ENCODE measurements at regions not wholly inside any gene's neighbourhood (a gene's known extent, or its start where the extent isn't known, plus 50 kb on each side); places are given as distances from the start of the nearest gene placed in this dataset.

DNA sequence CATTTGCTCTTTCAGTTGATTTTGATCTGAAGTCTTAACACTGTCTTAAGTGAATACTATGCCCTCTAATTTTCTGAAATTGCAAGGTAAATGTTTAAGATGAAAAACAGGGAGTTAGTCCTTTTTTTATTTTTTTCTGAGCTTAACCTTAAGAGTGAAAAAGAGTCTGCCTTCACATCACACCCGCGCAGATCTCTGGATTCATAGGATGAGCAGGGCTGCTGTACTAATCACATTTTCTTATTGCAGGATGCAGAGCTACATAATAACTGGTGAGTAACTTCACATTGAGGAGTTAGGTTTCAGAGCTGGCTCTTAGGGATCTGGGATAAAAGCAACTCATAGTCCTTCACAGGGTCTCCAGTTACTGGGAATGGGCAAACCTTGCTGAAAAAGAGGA is 188.7 kb upstream of the ATP1B1 start:
- no peak for DNase-seq (ENCODE audit: low read depth in 2 of 2)

DNA sequence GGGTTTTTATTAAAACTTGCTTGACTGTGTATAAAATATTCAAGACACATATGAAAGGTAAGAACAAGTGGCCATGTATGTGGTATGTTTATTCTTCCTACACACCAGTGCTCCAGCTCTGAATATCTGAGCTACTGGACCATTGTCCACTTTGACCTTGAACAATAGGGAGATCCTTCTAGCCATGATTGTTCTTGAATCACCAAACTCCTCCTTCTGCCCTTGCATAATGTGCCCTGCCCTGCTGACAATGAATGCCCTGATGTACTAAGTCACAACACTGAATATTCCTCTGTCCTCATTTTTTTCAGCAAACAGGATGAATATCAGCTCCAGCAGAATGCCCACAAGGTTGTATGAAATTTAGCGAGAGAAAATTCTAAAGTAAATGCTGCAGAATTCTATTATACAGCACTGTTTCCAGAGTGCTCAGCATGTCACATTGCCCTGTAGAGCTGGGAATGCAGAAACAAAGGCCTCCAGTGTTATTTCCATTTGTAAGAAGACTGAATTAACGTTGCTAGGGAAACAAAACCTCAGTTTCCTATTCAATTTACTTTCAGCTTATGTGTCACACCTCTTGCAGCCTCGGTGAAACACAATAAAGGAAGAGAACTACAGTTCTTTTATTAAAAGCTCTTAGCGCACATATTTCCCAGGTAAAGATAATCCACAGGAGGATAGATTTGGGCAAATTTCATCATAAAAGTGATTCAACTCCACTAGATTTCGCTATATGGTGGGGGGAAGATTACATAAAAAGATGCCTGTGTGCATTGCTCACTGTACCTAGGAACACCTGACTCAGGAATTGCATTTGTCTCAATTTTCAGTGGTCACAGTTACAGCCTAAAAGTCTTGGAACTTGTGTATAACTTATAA is 187.4 kb upstream of the ATP1B1 start:
- no peak for DNase-seq (ENCODE audit: low read depth in 2 of 2)

DNA sequence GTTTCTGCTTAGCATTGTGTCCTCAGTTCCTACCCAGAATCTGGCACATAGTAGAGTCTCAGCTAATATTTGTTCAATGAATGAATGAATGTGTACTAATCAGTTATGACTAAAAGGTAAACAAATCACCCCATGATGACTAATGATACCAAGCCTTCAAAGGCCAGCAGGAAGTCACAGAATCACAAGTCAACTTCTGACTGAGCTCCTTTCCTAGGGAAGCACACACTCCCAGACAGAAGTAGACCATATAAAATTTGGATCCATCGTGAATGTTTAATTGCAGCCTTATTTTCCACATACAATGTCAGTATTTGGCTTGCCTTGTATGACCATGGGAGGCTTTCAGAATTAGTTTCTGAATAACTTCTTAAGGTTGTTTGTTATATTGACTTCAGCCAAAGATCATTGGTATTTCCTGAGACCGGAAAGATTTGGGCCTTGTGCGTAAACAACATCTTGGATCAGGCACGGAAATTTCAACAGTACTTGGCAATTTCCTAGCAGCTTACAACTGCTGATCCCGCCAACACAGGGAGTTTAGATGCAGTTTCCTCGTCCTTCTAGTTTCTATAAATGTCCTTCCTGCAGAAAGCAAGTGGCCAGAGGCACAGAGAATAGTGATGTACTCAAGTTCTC is 185.9 kb upstream of the ATP1B1 start:
- DNase-seq (ENCODE audit: low read depth in 2 of 2), result no peak

DNA sequence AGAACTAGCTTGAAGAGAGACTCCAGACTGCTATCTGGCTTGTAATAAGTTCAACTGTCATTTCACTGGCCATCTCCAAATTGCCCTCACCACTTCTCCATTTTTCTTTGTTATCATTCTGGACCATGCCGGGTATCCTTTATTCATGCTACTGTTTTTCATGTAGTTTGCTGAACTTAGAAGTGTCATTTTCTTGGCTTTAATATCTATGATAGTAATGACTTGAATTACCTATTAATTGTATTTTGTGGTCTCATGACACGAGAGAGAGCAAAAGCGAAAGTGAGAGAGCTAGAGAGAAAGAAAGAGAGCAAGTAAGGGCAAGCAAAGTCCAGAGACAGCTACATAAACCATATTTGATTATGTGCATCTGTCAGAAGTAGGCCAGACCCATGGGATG is 184.9 kb upstream of the ATP1B1 start:
- DNase-seq (ENCODE audit: low read depth in 2 of 2), result no peak

DNA sequence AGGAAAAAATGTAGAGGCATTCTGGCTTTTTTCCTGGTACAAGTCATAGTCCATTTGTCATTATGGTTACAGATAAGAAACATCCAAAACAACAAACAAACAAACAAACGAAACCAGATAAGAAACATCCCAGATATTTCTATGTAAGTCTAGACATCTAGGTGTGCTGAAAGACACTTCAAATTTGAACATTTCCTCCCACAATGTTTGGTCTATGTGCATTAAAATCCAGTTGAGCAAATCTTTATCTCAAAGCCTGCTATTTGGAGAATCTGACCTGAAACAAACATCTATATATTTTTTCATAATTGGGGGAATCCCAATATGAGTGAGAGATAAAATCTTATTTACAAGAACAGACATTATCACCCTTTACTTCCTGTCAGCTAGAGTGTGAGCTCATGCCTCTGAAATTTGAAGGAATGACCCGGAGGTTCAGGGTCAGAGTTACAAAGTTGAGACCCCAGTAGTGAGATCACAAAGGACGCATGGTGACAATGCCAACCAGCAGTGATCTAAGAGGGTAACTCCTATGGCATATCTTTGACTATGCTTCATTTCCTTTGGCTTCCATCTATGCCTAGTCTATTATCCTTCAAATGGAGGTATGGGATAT is 182.9 kb upstream of the ATP1B1 start:
- no peak for DNase-seq (ENCODE audit: low read depth in 2 of 2)

DNA sequence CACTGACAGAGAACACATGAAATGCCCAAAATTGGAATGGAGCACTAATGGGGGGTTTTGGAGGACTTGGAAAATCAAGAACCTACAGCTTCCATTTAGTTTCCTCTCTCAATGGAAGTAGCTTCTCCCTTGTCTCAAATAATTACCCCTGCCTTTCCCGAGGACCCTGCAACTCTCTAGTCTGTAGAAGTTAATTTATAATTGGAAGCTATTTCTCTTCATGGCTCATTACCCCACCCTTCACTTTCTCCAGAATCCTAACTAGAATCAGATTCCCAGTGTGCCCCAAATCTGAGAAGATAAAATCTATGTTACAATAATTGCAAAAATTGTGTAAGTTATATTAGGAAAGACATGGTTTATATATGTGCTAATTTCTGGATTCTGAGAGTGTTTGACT is 181.5 kb upstream of the ATP1B1 start:
- no peak for DNase-seq (ENCODE audit: low read depth in 2 of 2)

DNA sequence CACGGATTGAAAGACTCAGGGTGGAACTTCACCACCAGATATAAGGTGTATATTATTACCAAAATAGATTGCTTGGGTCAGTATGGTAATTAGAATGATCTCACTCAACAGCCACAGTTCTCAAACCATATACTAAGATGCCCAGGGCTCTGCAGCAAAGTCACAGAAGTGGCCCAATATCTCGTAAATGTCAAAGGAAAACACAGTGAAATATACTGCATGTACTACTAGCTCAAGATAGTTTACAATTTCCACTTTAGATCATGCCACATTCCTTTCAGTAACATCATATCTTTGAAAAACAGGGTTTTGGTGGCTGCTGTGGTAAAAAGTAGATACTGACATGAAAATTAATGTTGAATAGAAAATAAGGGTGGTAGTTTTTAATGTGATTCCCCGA is 180.3 kb upstream of the ATP1B1 start:
- no peak for DNase-seq (ENCODE audit: low read depth in 2 of 2)

DNA sequence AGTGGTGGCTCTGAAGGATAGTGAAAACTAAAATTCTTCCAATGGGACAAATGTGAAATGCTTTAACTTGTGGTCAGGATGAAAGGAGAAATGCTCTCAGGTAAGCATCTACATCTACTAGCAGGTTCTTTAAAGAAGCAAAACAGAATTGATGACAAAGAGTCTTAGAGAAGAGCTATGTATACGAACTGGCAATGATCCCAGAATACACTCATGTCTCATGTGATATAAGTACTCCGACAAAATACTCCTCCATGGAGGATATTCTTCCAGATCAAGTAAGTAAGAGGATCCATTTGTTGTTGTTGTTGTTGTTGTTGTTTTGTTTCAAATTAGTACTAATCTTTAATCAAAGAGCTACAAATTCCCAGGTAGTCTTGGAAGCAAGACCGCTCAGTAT is 174.0 kb upstream of the ATP1B1 start:
- no peak for DNase-seq (ENCODE audit: low read depth in 2 of 2)

DNA sequence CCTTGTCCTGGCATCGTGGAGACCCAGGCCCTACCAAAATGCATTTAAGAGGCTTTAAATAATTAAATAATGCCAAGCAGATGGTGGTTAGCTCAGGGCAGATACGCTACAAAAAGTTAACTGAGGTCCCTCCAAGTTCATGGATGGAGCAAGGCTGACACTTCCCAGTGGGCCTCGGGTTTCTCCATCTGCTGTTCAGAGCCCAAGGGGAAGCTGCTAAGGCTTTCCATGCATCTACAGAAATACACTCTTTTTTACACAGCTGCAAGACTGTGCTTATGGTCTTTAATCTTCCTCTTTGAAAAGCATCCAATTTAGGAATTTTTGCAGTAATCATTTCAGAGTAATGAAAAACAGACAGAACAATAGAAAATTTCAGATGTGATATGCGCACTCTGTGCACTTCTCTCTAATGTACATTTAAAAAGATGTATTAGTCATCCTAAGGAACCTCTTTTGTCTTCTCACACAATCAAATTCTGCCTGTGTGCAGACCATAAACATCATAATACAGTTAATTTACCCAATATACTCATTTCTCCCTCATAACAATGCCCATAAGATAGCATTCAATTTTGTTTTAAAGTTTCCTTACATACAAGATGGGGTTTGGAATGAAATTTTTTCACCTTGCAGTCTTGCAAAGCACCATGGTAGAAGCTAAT is 173.2 kb upstream of the ATP1B1 start:
- DNase-seq (ENCODE audit: low read depth in 2 of 2), result no peak

DNA sequence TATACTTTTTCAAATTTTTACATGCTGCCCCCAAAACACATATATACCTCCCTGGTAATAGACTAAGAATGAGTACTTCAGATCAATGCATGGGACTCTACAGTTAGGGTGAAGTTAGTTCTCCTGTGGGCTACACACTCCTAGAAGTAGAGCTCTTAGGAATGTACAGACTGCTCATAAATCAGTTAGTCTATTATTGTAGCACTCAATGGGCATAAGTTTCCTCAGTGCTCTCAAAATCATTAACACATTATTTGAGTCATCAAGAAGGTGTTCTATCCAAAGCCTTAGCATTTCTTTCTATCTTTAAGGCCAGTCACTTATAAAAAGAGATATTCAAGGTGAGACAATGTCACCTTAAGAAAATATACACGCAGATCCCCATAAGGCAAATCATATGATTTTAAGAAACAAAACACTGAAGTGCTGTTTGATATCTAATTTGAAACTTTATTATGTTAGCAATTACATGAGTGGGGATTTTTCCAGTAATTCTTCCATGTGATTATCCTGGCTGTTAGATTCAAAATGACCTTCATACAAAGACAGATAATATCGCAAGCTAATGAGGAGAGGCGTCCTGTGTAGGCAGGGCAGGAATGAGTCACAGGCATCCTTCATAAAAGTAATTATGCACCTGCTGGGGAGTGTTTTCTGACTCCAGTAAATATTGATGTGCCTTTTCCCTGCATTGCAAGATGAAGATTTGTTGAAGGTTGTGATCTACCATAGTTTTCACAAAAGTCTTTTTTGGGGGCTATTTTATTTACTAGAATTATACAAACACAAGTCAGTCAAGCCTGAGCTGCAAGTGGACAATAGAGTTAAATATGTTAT is 167.2 kb upstream of the ATP1B1 start:
- DNase-seq (ENCODE audit: low read depth in 2 of 2), result no peak

DNA sequence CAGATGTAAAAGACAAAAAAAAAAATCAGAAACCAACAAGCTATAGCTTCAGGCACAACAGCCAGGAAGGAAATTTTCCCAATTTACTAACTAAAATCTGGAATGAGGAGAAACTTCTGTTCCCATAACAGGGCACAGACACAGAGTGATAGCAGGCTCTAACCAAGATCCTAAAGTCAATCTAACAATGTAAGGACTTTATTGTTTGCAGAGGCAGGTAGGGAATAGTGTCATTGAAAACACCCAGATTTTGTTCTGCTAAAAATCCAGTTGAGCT is 166.6 kb upstream of the ATP1B1 start:
- DNase-seq (ENCODE audit: low read depth in 2 of 2), result no peak

DNA sequence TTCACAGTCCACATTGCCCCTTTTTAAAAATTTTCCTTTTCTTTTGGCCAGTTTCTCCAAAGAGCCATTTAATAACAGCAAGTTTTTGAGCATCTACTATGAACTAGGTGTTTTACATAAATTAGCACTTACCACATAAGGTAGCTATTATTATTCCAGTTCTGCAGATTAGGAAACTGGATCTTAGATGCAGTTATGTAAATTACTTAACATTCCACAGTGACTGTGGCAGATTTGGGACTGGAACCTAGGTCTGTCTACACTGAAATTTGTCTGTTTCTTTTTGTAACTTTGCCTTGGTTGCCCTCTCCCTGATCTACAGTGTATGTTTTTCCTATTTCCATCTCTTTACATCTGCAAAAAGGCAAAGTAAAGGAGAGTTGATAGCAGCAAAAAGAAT is 164.8 kb upstream of the ATP1B1 start:
- DNase-seq (ENCODE audit: low read depth in 2 of 2), result no peak

DNA sequence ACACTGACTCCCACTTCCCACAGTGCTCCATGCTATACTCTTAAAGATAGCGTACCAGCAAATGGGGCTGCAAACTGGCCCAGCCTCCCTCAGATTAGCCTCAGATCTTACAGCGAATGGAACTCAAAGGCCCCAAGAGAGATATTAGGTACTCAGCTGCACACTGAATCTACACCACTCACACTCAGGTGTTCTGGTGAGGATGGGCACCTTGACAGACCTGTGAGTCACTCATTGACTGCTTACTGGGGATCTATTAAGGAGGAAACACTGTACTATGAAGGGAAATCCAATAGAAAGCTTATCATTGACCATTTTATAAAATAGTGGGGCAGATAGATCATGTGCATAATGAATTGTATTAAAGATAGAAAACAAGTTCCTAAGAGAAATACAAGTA is 164.3 kb upstream of the ATP1B1 start:
- DNase-seq (ENCODE audit: low read depth in 2 of 2), result no peak

DNA sequence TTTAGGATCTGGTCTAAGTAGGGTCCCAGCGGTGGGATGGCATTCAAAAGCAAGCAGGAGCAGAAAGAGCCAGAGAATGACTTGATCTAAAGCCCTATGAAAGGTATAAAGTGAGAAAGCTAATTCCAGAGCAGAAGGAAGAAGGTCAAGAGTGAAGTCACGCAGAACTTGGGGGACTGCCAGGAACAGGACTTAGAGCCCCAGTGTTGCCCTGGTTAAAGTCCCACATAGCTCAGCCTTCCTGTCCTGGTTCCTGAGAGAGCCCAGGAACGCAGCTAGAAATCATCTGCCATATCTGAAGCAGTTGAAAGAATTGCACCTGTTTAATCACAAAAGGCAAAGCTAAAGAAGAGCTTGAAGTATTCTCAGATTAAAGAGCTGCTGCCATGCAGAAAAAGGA is 160.6 kb upstream of the ATP1B1 start:
- no peak for DNase-seq (ENCODE audit: low read depth in 2 of 2)

DNA sequence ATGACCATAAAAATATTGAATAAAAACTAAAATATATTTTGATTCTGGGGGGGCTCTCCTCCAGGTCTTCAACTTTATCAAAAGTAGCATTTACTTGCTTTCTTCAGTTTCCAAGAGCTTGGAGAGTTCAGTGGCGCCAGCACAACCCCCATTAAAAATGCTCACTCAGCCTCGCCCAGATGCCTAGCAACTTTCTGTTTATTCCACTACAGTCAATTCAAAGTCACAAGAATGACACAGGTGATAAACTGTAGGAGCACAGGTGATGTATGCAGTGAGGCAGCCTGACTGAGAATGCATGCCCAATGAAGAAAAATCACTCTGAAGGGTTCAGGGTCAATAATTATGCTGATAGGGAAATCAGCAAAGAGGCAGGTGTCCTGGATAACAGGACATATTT is 159.4 kb upstream of the ATP1B1 start:
- DNase-seq (ENCODE audit: low read depth in 2 of 2), result no peak

DNA sequence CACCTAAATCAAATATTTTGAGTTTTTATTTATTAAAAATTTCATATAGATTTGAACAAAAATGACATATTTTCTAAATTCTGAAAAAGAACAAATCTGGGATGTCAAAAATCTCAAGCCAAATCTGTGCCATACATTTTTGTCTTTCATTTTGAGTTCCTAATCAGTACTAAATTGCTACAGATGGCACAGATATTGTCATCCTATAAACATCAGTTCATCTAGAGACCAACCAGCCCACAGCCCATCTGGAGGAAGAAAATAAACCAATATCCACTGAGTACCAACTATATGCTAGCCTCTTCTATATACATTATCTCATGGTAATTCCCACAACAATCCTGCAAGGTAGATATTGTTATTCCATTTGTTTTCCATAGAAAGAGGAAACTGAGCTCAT is 156.8 kb upstream of the ATP1B1 start:
- no peak for DNase-seq (ENCODE audit: low read depth in 2 of 2)

DNA sequence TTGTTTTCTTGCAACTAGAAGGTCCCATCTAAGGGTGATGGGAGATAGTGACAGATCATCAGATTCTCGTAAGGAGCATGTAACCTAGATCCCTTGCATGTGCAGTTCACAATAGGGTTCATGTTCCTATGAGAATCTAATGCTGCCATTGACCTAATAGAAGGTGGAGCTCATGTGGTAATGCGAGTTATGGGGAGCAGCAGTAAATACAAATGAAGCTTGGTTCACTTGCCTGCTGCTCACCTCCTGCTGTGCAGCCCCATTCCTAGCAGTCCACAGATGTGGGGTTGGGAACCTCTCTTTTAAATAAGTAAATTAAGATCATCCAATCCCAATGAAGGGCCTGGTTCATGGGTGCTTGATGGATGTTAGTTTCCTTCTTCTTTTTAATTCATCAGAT is 148.7 kb upstream of the ATP1B1 start:
- no peak for DNase-seq (ENCODE audit: low read depth in 2 of 2)

DNA sequence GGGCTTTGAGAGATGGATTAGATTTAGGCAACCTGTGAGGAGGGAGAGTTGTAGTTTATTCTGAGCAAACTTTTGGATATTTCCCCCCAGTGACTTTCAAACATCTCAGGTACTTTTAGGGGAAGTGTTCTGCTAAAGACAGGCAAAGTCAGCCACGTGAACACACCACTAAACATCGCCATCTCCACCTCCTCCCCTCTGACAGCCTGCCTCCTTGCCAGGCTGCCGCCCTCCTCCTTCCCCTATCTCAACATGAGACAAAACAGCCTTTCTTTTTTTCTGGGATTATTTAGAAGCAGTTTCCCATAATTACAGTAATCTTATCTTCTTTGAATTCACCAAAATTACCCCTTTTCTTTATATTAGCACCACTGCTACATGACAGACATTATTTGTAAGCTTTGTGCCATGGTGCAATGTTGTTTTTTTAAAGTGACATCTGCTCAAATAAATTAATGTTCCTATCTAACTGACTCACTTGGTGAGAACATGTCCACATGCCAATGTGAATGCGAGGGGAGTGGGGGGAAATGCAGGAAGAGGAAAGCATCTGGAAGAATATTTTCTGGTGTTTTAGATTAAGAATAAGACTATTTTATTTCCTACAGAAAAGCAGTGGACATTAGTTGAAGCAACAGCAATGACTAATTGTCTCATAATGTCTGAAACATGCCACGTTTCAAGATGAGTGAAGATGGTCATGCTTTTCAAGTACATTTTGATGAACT is 147.8 kb upstream of the ATP1B1 start:
- DNase-seq (ENCODE audit: low read depth in 2 of 2), result no peak

DNA sequence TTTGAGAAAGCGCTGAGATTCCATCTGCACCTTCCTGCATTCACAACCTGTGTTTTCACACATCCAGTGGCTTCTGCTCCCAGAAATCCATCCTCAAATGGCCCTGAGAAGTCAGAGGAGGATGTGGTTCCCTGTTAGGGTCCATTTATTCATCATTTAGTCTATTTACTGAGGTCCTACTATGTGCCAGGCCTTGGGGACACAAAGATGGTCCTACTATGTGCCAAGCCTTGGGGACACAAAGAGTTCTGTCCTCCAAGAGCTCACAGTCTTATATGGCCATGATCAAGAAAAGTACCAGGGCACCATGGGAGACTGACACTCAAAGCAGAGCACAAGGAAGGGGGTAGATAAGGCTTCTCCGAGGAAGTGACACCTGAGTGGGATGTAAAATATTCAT is 147.1 kb upstream of the ATP1B1 start:
- no peak for DNase-seq (ENCODE audit: low read depth in 2 of 2)

DNA sequence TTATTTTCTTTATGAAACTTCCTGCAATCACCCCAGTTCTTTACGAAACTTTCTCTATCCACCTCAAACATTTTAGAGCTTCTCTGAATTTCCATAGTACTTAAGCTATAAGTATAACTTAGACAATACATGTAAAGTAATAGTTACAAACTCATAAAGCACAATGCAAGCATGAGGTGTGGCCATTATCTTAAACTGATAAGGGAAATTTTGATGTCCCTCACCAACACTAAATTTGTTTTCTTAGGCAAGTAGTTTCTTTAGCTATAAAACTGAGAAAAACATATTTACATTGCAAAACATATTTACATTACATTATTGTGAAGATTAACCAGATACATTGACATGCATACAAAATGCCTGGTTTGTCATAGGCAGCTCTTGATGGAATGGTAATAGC is 146.4 kb upstream of the ATP1B1 start:
- DNase-seq (ENCODE audit: low read depth in 2 of 2), result no peak

DNA sequence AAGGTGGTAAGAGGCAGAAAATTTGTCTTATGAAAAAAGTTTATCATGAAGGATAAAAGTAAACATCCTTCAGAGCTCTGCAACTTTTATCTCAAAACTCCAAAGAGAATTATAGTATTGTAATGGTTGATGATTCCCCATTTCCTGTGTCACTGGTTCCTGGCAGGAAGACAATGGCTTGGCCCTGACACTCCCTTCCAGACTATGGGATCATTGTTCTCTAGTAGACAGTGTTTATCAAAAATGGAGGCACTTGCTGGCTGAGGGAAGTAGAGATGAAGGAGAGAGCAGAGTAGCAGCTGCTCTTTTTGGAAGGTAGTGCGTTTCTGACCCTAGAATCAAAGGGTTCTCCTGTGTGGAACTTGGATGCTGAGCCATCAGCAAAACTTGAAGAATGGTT is 145.9 kb upstream of the ATP1B1 start:
- no peak for DNase-seq (ENCODE audit: low read depth in 2 of 2)

Data from fibroblast of skin of left quadriceps (primary cell).